DOHH2 (cell line): ENCODE measurements at regions not wholly inside any gene's neighbourhood (a gene's known extent, or its start where the extent isn't known, plus 50 kb on each side); places are given as distances from the start of the nearest gene placed in this dataset.
A peak's percentile ranks its signal among the peaks of the same experiment; 100 is the strongest.

Source experiments
- CTCF ChIP-seq: fragments of 200-600 bp; sonication (generic); IDR thresholded peaks from one replicate; pipeline ENCODE4 v1.5.1; 2014; ENCODE audit warnings: antibody characterized with exemption, mild to moderate bottlenecking, low read depth, low read length; ENCODE audit not compliant: poor library complexity, severe bottlenecking
- EZH2phosphoT487 ChIP-seq: fragments of 200-600 bp; sonication (generic); IDR thresholded peaks from 2 replicates; pipeline ENCODE4 v1.6.1; 2017; ENCODE audit warnings: borderline replicate concordance, mild to moderate bottlenecking, antibody characterized with exemption, low read length, moderate library complexity, mixed read lengths

GRCh38 chr7:45259966-45260646, 102.5 kb downstream of the RAMP3 start:
- peak; percentile 100 for TF ChIP-seq CTCF
- TF ChIP-seq EZH2phosphoT487, result no peak
